PC-9 (cell line): ENCODE measurements at regions not wholly inside any gene's neighbourhood (a gene's known extent, or its start where the extent isn't known, plus 50 kb on each side); places are given as distances from the start of the nearest gene placed in this dataset.
"Not testable (repeated sequence)": the region's sequence is repeated elsewhere in the genome, so short reads cannot be mapped to it uniquely, and the experiment has no call there.

Source experiments
- BruUV-seq: library from RNA; stranded (reverse); fragments of 400-500 nt; replicated peaks from 2 replicates; lab custom pipeline; 2021; lab: Mats Ljungman, UMichigan
- CTCF ChIA-PET: fragments of 300-600 bp; sonication (Branson Sonifier 250); formaldehyde crosslinking; loops from one replicate; lab custom pipeline; 2022; ENCODE audit warnings: antibody characterized with exemption; lab: Charles Lee
- POLR2A ChIA-PET: fragments of 300-600 bp; sonication (Branson Sonifier 250); formaldehyde crosslinking; loops from one replicate; lab custom pipeline; 2022; ENCODE audit warnings: antibody characterized with exemption; ENCODE audit not compliant: unreplicated experiment; lab: Charles Lee
- DNase-seq, 2 experiments: peaks; one replicate each; pipeline versions ENCODE4 v3.0.0 to v3.0.0-alpha.2; 2015 to 2022; ENCODE audit warnings: mixed read lengths in 1 of 2
- H2AFZ ChIP-seq: fragments of 200-600 bp; sonication (generic); 2 replicates; pipeline ENCODE4 v1.8.1; 2017; ENCODE audit warnings: antibody characterized with exemption
- H3F3A ChIP-seq: fragments of 200-600 bp; sonication (generic); 2 replicates; pipeline ENCODE4 v1.8.1; 2017; ENCODE audit warnings: antibody characterized with exemption, mild to moderate bottlenecking, low read depth; ENCODE audit not compliant: insufficient read depth
- H3K27ac ChIP-seq: fragments of 200-600 bp; sonication (generic); 2 replicates; pipeline ENCODE4 v1.6.1; 2016; ENCODE audit warnings: mixed run types
- H3K27me3 ChIP-seq: fragments of 200-600 bp; sonication (generic); 2 replicates; pipeline ENCODE4 v1.6.1; 2016; ENCODE audit warnings: low read depth, mixed run types; ENCODE audit not compliant: insufficient read depth
- H3K36me3 ChIP-seq: fragments of 200-600 bp; sonication (generic); 2 replicates; pipeline ENCODE4 v1.6.1; 2016; ENCODE audit warnings: low read depth, mixed run types
- H3K4me1 ChIP-seq: fragments of 200-600 bp; sonication (generic); replicated peaks from 2 replicates; pipeline ENCODE4 v1.6.1; 2016; ENCODE audit warnings: mixed run types; ENCODE audit not compliant: insufficient read depth
- H3K4me2 ChIP-seq: fragments of 200-600 bp; sonication (generic); 2 replicates; pipeline ENCODE4 v1.6.1; 2017; ENCODE audit warnings: mixed run types
- H3K4me3 ChIP-seq: fragments of 200-600 bp; sonication (generic); 2 replicates; pipeline ENCODE4 v1.6.1; 2016; ENCODE audit warnings: mixed run types
- H3K79me2 ChIP-seq: fragments of 200-600 bp; sonication (generic); 2 replicates; pipeline ENCODE4 v1.6.1; 2017; ENCODE audit warnings: low read depth, mixed run types
- H3K9me2 ChIP-seq: fragments of 200-600 bp; sonication (generic); 2 replicates; pipeline ENCODE4 v1.8.1; 2017; ENCODE audit warnings: mild to moderate bottlenecking; ENCODE audit not compliant: insufficient read depth
- H3K9me3 ChIP-seq: fragments of 200-600 bp; sonication (generic); 2 replicates; pipeline ENCODE4 v1.8.1; 2016; ENCODE audit warnings: low read depth; ENCODE audit not compliant: insufficient read depth
- H4K20me1 ChIP-seq: fragments of 200-600 bp; sonication (generic); 2 replicates; pipeline ENCODE4 v1.8.1; 2017; ENCODE audit not compliant: insufficient read depth
- EZH2 ChIP-seq: fragments of 200-600 bp; sonication (generic); IDR thresholded peaks from 2 replicates; pipeline ENCODE4 v1.8.0; 2017; ENCODE audit warnings: antibody characterized with exemption, low read depth
- intact Hi-C: fragments of 100-400 bp; cut with micrococcal nuclease; formaldehyde crosslinking; loops from one replicate; pipeline ENCODE4 v1.10.0; 2022; ENCODE audit not compliant: unreplicated experiment
- TF ChIP-seq, protein P1 (sequence below): fragments of 200-600 bp; sonication (generic); conservative IDR thresholded peaks from 2 replicates; pipeline ENCODE4 v1.6.1; 2017; ENCODE audit warnings: mixed run types, antibody characterized with exemption, mild to moderate bottlenecking, moderate library complexity

DNA sequence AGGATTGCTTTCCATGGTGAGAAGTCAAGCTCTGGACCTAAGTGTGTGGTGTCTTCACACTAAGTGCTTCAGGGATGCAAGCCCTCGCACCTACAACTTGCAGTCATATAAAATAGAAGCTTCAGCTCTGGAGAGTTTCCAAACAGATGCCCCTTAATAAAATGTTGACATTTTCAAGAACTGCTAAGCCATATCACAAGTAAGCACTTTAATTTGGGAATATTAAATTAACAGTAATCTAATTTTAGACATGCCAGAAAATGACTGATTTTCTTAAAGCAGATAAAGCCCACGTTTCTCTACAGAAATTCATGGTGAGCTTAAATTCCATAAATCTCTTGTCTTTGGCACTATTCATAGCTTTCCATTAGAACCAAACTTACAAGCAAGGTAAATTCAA is 600.1 kb upstream of the FLRT2 start:
- DNase-seq = no peak
- TF ChIP-seq, protein P1, sequence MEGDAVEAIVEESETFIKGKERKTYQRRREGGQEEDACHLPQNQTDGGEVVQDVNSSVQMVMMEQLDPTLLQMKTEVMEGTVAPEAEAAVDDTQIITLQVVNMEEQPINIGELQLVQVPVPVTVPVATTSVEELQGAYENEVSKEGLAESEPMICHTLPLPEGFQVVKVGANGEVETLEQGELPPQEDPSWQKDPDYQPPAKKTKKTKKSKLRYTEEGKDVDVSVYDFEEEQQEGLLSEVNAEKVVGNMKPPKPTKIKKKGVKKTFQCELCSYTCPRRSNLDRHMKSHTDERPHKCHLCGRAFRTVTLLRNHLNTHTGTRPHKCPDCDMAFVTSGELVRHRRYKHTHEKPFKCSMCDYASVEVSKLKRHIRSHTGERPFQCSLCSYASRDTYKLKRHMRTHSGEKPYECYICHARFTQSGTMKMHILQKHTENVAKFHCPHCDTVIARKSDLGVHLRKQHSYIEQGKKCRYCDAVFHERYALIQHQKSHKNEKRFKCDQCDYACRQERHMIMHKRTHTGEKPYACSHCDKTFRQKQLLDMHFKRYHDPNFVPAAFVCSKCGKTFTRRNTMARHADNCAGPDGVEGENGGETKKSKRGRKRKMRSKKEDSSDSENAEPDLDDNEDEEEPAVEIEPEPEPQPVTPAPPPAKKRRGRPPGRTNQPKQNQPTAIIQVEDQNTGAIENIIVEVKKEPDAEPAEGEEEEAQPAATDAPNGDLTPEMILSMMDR = no peak
- TF ChIP-seq EZH2 = no peak
- H2AFZ ChIP-seq = no peak overlapping the region
- no peaks in the 10 kb centered on the region for H3K4me1 ChIP-seq
- POLR2A ChIA-PET = no interaction called here
- no peak overlapping the region for H3K4me3 ChIP-seq
- no peak overlapping the region for H3K4me2 ChIP-seq
- intact Hi-C loops = no loop called here
- H3K79me2 ChIP-seq = no peaks in the 10 kb centered on the region
- no peaks in the 10 kb centered on the region for H3K27me3 ChIP-seq
- H3F3A ChIP-seq = no peaks in the 10 kb centered on the region
- H4K20me1 ChIP-seq = no peaks in the 10 kb centered on the region
- no peaks in the 10 kb centered on the region for H3K36me3 ChIP-seq
- H3K9me2 ChIP-seq = no peaks in the 10 kb centered on the region
- H3K9me3 ChIP-seq = no peaks in the 10 kb centered on the region
- no TSS peak for BruUV-seq
- no peak overlapping the region for H3K27ac ChIP-seq
- CTCF ChIA-PET = no interaction called here

DNA sequence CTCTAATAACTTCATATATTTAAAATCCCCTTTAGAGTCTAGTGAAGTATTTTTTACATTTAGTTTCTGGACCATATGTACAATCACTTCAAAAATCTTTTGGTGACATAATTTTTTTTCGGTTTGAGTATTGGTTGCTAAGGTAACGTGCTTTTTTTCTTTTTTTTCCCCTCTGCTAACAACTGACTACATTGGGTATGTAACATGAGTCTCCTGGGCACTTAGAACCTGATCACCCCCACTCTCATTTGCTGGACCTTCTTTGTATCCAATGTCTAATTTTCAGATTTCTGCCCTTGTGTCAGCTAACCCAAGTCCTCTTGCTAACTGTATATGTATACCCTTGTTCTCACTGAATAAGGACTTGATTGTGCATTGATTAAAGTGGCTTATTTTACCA is 592.9 kb upstream of the FLRT2 start:
- Histone ChIP-seq H3K4me3 (no peak overlapping the region), H3F3A (no peaks in the 10 kb centered on the region), H3K79me2 (no peaks in the 10 kb centered on the region), H3K27me3 (no peaks in the 10 kb centered on the region), H3K9me2 (no peaks in the 10 kb centered on the region), H3K4me1 (no peaks in the 10 kb centered on the region), H2AFZ (no peak overlapping the region), H4K20me1 (no peaks in the 10 kb centered on the region), H3K9me3 (no peaks in the 10 kb centered on the region), H3K4me2 (no peak overlapping the region), H3K36me3 (no peaks in the 10 kb centered on the region), H3K27ac (no peak overlapping the region)
- intact Hi-C loops = no loop called here
- DNase-seq = no peak
- TF ChIP-seq EZH2 = no peak
- TF ChIP-seq, protein P1 = no peak
- POLR2A ChIA-PET = no interaction called here
- no TSS peak for BruUV-seq
- CTCF ChIA-PET = no interaction called here

DNA sequence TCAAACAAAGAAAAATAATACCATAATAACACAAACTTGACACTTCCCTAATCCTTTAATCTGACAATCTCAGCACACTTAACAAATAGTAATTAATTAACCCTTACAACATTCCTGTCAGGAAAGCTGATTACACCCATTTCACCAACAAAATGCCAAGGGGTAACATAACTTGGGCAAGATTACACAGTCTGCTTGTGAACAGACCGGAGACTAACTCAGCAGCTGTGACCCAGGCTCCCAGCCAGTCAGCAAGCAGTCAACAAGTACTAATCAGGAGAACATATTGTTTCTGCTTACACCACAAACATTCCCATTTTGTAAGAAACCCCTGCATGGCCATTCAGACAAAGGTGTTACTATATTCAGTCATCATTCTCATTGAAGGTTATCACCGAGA is 592.5 kb upstream of the FLRT2 start:
- Histone ChIP-seq H3K27ac (no peak overlapping the region), H2AFZ (no peak overlapping the region), H3K4me2 (no peak overlapping the region), H3K9me2 (no peaks in the 10 kb centered on the region), H3K4me3 (no peak overlapping the region), H3K4me1 (no peaks in the 10 kb centered on the region), H3F3A (no peaks in the 10 kb centered on the region), H4K20me1 (no peaks in the 10 kb centered on the region), H3K36me3 (no peaks in the 10 kb centered on the region), H3K27me3 (no peaks in the 10 kb centered on the region), H3K9me3 (no peaks in the 10 kb centered on the region), H3K79me2 (no peaks in the 10 kb centered on the region)
- DNase-seq = no peak
- no TSS peak for BruUV-seq
- intact Hi-C loops = no loop called here
- TF ChIP-seq, protein P1 = no peak
- no peak for TF ChIP-seq EZH2
- ChIA-PET POLR2A (no interaction called here), CTCF (no interaction called here)

DNA sequence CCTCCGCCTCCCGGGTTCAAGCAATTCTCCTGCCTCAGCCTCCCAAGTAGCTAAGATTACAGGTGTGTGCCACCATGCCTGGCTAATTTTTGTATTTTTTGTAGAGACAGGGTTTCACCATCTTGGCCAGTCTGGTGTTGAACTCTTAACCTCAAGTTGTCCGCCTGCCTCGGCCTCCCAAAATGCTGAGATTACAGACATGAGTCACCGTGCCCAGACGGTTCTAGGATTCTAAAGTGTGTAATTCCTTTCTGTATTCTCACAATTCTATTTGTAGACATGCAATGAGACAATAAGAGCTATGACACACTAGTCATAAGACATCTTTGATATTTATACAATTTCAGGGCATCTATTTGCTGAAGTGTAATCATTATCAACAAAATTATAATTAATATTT is 585.0 kb upstream of the FLRT2 start:
- CTCF ChIA-PET, H2AFZ ChIP-seq, H3K4me2 ChIP-seq, H3K79me2 ChIP-seq, intact Hi-C loops, H3K4me3 ChIP-seq, BruUV-seq, H3K27ac ChIP-seq, POLR2A ChIA-PET, H3K27me3 ChIP-seq, H3K4me1 ChIP-seq, H4K20me1 ChIP-seq, H3K9me2 ChIP-seq, H3F3A ChIP-seq, DNase-seq, H3K36me3 ChIP-seq, H3K9me3 ChIP-seq: not testable (repeated sequence)
